K562 (cell line): ENCODE measurements at regions not wholly inside any gene's neighbourhood (a gene's known extent, or its start where the extent isn't known, plus 50 kb on each side); places are given as distances from the start of the nearest gene placed in this dataset.

Experiments used
- EP300 ChIP-seq: IDR thresholded peaks from 2 replicates; pipeline ENCODE4 v1.6.1; 2012; ENCODE audit warnings: low read length, improper control_type of control experiment
- KLF10 ChIP-seq: fragments of 250-450 bp; sonication (Bioruptor Pico); IDR thresholded peaks from 2 replicates; pipeline ENCODE4 v1.6.1; 2021; ENCODE audit warnings: matching md5 sums
- POLR2A ChIP-seq: fragments of 450-650 bp; conservative IDR thresholded peaks from 2 replicates; pipeline ENCODE4 v1.6.1; 2016
- POLR2AphosphoS5 ChIP-seq: IDR thresholded peaks from 2 replicates; pipeline ENCODE4 v1.6.1; 2011; ENCODE audit warnings: mild to moderate bottlenecking, low read depth, low read length, moderate library complexity; ENCODE audit not compliant: control insufficient read depth, insufficient read depth
- RAD21 ChIP-seq, 2 experiments: fragments of 250-450 bp in 1 of 2; fragments of 450-650 bp in 1 of 2; sonication (Bioruptor Pico) in 1 of 2; formaldehyde crosslinking in 1 of 2; IDR thresholded peaks in 1 of 2; conservative IDR thresholded peaks in 1 of 2; 2 replicates each; pipeline versions ENCODE4 v1.4.0 to v1.8.0; 2020 to 2022; ENCODE audit warnings: mild to moderate bottlenecking in 2 of 2, moderate library complexity in 1 of 2
- SRSF7 ChIP-seq: fragments of 200-400 bp; formaldehyde crosslinking; optimal IDR thresholded peaks from 2 replicates; pipeline ENCODE3; 2017; ENCODE audit warnings: mild to moderate bottlenecking, low read depth, low read length
- ZFX ChIP-seq: sonication (generic); formaldehyde crosslinking; IDR thresholded peaks from 2 replicates; pipeline ENCODE4 v1.8.0; 2022; ENCODE audit warnings: mild to moderate bottlenecking, missing genetic modification reagents, moderate library complexity
- TF ChIP-seq, protein P1 (sequence below), 2 experiments: fragments of 450-650 bp; formaldehyde crosslinking in 1 of 2; IDR thresholded peaks; 2 replicates each; pipeline versions ENCODE4 v1.4.0 to v1.6.1; 2014 to 2020; ENCODE audit warnings: mild to moderate bottlenecking in 2 of 2, borderline replicate concordance in 1 of 2, low read depth in 1 of 2
- TF ChIP-seq, protein P2 (sequence below): fragments of 250-450 bp; sonication (Bioruptor Pico); IDR thresholded peaks from 2 replicates; pipeline ENCODE4 v1.5.0; 2021; ENCODE audit warnings: mild to moderate bottlenecking, moderate library complexity

DNA sequence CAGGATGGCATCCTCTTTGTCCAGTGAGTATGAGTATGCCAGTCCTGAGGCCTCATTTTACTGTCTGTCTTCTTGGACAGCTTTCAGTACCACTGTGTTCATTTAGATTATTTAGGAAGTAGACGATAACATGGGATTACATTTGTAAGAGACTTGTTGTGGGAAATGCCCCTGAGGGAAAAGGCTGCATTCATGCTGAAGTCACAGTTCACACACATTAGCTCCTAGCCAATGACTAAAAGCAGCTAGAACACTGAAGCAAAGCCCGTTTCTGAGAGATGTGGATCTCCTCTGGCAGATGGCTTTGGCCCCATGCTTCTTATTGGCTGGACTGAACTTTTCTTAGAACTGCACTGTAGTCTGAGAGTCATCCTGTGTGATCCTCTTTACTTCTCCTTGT is 242.4 kb downstream of the FAM76B start:
- TF ChIP-seq RAD21 (CRISPR knock-in tag; conservative IDR thresholded peaks at IDR 0.05 in 1 of 2, IDR thresholded peaks at IDR 0.05 in 1 of 2) (no peak), POLR2A (no peak), SRSF7 (no peak), POLR2AphosphoS5 (no peak), EP300 (no peak), ZFX (CRISPR knock-in tag) (no peak), KLF10 (CRISPR knock-in tag) (no peak)
- TF ChIP-seq, protein P1, sequence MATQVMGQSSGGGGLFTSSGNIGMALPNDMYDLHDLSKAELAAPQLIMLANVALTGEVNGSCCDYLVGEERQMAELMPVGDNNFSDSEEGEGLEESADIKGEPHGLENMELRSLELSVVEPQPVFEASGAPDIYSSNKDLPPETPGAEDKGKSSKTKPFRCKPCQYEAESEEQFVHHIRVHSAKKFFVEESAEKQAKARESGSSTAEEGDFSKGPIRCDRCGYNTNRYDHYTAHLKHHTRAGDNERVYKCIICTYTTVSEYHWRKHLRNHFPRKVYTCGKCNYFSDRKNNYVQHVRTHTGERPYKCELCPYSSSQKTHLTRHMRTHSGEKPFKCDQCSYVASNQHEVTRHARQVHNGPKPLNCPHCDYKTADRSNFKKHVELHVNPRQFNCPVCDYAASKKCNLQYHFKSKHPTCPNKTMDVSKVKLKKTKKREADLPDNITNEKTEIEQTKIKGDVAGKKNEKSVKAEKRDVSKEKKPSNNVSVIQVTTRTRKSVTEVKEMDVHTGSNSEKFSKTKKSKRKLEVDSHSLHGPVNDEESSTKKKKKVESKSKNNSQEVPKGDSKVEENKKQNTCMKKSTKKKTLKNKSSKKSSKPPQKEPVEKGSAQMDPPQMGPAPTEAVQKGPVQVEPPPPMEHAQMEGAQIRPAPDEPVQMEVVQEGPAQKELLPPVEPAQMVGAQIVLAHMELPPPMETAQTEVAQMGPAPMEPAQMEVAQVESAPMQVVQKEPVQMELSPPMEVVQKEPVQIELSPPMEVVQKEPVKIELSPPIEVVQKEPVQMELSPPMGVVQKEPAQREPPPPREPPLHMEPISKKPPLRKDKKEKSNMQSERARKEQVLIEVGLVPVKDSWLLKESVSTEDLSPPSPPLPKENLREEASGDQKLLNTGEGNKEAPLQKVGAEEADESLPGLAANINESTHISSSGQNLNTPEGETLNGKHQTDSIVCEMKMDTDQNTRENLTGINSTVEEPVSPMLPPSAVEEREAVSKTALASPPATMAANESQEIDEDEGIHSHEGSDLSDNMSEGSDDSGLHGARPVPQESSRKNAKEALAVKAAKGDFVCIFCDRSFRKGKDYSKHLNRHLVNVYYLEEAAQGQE (IDR thresholded peaks at IDR 0.05; ENCODE audit: borderline replicate concordance): no peak
- TF ChIP-seq, protein P1 (CRISPR knock-in tag; IDR thresholded peaks at IDR 0.05; ENCODE audit: low read depth): no peak
- TF ChIP-seq, protein P2, sequence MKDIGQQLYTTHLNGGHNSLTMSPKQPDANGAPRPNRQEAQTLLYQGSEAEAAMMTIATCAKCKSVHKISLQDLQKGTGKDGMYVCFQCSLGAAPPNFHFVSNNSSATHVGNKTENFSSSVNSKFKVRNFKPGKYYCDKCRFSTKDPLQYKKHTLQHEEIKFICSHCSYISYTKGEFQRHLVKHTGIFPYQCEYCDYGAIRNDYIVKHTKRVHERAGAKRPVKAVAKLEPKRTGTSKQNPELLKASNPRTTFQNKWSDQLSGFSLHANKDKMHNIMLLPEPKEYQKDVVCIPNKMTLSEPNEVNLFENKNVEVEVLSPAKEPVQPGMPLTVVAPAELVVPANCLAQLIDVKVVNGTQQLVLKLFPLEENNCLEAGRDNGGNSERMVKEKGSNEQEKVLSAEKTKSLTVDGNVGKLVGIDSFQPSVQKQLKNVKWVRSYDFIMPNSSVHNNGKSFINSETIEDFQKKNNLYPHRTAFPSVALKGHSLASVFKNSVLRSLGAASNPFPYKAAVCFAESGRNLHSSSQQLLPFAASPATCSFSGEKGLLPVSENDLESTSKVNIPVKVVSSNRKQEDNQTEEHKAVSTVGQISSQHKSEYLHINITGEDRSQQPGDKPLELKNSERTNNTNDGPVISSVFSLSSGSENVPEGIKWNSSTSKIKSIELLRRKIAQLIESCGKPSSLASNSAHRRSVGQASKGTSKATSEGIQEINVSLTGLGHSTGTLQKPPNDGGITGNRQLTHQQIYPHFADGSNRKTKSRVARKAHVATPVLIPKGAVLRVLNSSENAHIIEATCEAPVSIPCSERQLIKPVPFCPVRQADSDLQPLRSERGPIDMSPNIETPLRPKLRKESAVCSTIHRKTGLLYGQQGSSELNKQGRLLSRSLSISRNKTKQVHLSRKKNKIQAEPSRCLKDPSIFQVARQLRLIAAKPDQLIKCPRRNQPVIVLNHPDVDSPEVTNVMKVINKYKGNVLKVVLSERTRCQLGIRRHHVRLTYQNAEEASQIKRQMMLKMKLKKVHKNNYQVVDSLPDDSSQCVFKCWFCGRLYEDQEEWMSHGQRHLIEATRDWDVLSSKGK (CRISPR knock-in tag): no peak
